ENCODE measurements at regions not wholly inside any gene's neighbourhood (a gene's known extent, or its start where the extent isn't known, plus 50 kb on each side); places are given as distances from the start of the nearest gene placed in this dataset.

GRCh38 chr3:117235304-117235703 is 525.7 kb downstream of the TUSC7 start:
- no peak overlapping the region for H3K4me3 ChIP-seq (ENCODE audit: extremely low read depth in 1 of 4, insufficient read depth in 2 of 4, low read depth in 3 of 4, low read length in 4 of 4)
- no peaks in the 10 kb centered on the region for H4K20me1 ChIP-seq (replicated peaks in 1 of 2; ENCODE audit: control insufficient read depth in 1 of 2, insufficient read depth in 2 of 2, low read length in 2 of 2)
- WGBS, 2 experiments (ENCODE audit: extremely low coverage in 1 of 2, insufficient coverage in 1 of 2, insufficient read length in 1 of 2, insufficient replicate concordance in 2 of 2, low coverage in 1 of 2, low lambda C conversion rate in 2 of 2, missing lambda C conversion rate in 1 of 2), result 93% methylated on average over 1 of the region's 1 CpG; no CpG with 5 or more reads in 1 of the 2 experiments
- no peak overlapping the region for H3K23ac ChIP-seq (ENCODE audit: insufficient read length)
- H3K4ac ChIP-seq (replicated peaks; ENCODE audit: insufficient read length, low read depth, low read length), result no peak overlapping the region
- no peak overlapping the region for H3K27ac ChIP-seq (ENCODE audit: low read depth, low read length)
- no peaks in the 10 kb centered on the region for H3K36me3 ChIP-seq (ENCODE audit: control insufficient read depth in 2 of 4, insufficient read depth in 4 of 4, low read length in 3 of 4)
- FAIRE-seq (no peak), DNase-seq (ENCODE audit: low read depth in 1 of 2, low spot score in 2 of 2) (no peak)
- no peak overlapping the region for H3K4me2 ChIP-seq (ENCODE audit: insufficient read depth in 1 of 2, low read depth in 2 of 2, low read length in 2 of 2)
- no peak overlapping the region for H3K18ac ChIP-seq (ENCODE audit: extremely low read depth, low read length)
- H3K27me3 ChIP-seq (replicated peaks in 1 of 4; ENCODE audit: control insufficient read depth in 3 of 4, extremely low read depth in 1 of 4, insufficient read depth in 3 of 4, low read length in 3 of 4), result no peaks in the 10 kb centered on the region
- no peak overlapping the region for H2BK20ac ChIP-seq (ENCODE audit: low read length)
- no peak overlapping the region for H4K8ac ChIP-seq (ENCODE audit: extremely low read depth, insufficient read depth, low read length)
- H3K9ac ChIP-seq (replicated peaks in 1 of 4; ENCODE audit: extremely low read depth in 1 of 4, low read depth in 3 of 4, low read length in 3 of 4), result no peak overlapping the region
- H3K23me2 ChIP-seq (ENCODE audit: low read depth, low read length), result no peaks in the 10 kb centered on the region
- H2BK120ac ChIP-seq (replicated peaks; ENCODE audit: low read depth, low read length), result no peak overlapping the region
- no peak overlapping the region for H3K56ac ChIP-seq (replicated peaks; ENCODE audit: insufficient read length, low read depth, low read length)
- H2AK5ac ChIP-seq (ENCODE audit: low read depth, low read length), result no peak overlapping the region
- H2BK12ac ChIP-seq (ENCODE audit: low read depth, low read length), result no peak overlapping the region
- no peaks in the 10 kb centered on the region for H3K9me3 ChIP-seq (ENCODE audit: insufficient read depth in 2 of 2, low read depth in 1 of 2, low read length in 1 of 2)
- no peaks in the 10 kb centered on the region for H3K4me1 ChIP-seq (replicated peaks in 1 of 4; ENCODE audit: control insufficient read depth in 3 of 4, insufficient read depth in 4 of 4, low read length in 3 of 4)
- TF ChIP-seq CHD2 (IDR thresholded peaks at IDR 0.05; ENCODE audit: low read length), result no peak
- no peak overlapping the region for H2BK15ac ChIP-seq (ENCODE audit: low read length)
- no peaks in the 10 kb centered on the region for H3K79me1 ChIP-seq (ENCODE audit: low read depth, low read length)
- H4K5ac ChIP-seq (ENCODE audit: insufficient read length, low read depth, low read length), result no peak overlapping the region
- H3K14ac ChIP-seq (ENCODE audit: insufficient read length), result no peak overlapping the region
- POLR2A ChIA-PET (ENCODE audit: partially characterized antibody), result no interaction called here
- no peak overlapping the region for H2AFZ ChIP-seq (ENCODE audit: low read length)
- no peak overlapping the region for H4K91ac ChIP-seq (replicated peaks; ENCODE audit: insufficient read length, low read length)
- no peak overlapping the region for H2BK5ac ChIP-seq (ENCODE audit: low read depth, low read length)
- CTCF ChIA-PET (ENCODE audit: partially characterized antibody), result no interaction called here
- H3K79me2 ChIP-seq (ENCODE audit: control insufficient read depth in 1 of 2, insufficient read depth in 2 of 2, low read length in 2 of 2), result no peaks in the 10 kb centered on the region
